HL-60 (cell line): ENCODE measurements at regions not wholly inside any gene's neighbourhood (a gene's known extent, or its start where the extent isn't known, plus 50 kb on each side); places are given as distances from the start of the nearest gene placed in this dataset.

ENCODE experiments used
- CTCF ChIP-seq: IDR thresholded peaks from one replicate; pipeline ENCODE4 v1.5.1; 2011; ENCODE audit warnings: low read length, control low read depth, inconsistent platforms; ENCODE audit not compliant: insufficient read depth
- GABPA ChIP-seq: IDR thresholded peaks from 2 replicates; pipeline ENCODE4 v1.6.1; 2012; ENCODE audit warnings: low read depth
- POLR2AphosphoS5 ChIP-seq: IDR thresholded peaks from 2 replicates; pipeline ENCODE4 v1.6.1; 2012; ENCODE audit warnings: low read depth
- SPI1 ChIP-seq: IDR thresholded peaks from 2 replicates; pipeline ENCODE4 v1.6.1; 2012; ENCODE audit warnings: low read depth, mild to moderate bottlenecking, borderline replicate concordance
- TF ChIP-seq, protein P1 (sequence below): IDR thresholded peaks from 2 replicates; pipeline ENCODE4 v1.6.1; 2012; ENCODE audit warnings: low read depth; ENCODE audit not compliant: insufficient replicate concordance

GRCh38 chrX:43140582-43140981 is 362.6 kb upstream of the PPP1R2C start:
- TF ChIP-seq CTCF (no peak), GABPA (no peak), POLR2AphosphoS5 (no peak), SPI1 (no peak)
- TF ChIP-seq, protein P1, sequence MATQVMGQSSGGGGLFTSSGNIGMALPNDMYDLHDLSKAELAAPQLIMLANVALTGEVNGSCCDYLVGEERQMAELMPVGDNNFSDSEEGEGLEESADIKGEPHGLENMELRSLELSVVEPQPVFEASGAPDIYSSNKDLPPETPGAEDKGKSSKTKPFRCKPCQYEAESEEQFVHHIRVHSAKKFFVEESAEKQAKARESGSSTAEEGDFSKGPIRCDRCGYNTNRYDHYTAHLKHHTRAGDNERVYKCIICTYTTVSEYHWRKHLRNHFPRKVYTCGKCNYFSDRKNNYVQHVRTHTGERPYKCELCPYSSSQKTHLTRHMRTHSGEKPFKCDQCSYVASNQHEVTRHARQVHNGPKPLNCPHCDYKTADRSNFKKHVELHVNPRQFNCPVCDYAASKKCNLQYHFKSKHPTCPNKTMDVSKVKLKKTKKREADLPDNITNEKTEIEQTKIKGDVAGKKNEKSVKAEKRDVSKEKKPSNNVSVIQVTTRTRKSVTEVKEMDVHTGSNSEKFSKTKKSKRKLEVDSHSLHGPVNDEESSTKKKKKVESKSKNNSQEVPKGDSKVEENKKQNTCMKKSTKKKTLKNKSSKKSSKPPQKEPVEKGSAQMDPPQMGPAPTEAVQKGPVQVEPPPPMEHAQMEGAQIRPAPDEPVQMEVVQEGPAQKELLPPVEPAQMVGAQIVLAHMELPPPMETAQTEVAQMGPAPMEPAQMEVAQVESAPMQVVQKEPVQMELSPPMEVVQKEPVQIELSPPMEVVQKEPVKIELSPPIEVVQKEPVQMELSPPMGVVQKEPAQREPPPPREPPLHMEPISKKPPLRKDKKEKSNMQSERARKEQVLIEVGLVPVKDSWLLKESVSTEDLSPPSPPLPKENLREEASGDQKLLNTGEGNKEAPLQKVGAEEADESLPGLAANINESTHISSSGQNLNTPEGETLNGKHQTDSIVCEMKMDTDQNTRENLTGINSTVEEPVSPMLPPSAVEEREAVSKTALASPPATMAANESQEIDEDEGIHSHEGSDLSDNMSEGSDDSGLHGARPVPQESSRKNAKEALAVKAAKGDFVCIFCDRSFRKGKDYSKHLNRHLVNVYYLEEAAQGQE: no peak
